Endothelial cell of umbilical vein (primary cell): ENCODE measurements at regions not wholly inside any gene's neighbourhood (a gene's known extent, or its start where the extent isn't known, plus 50 kb on each side); places are given as distances from the start of the nearest gene placed in this dataset.

Source experiments
- BruUV-seq: library from RNA; stranded (reverse); fragments of 400-500 nt; replicated peaks from 2 replicates; lab custom pipeline; 2021; lab: Mats Ljungman, UMichigan
- CTCF ChIA-PET: fragments of 300-600, 350-600 bp; sonication (Branson Sonifier 250); formaldehyde crosslinking; loops from one replicate; lab custom pipeline; 2021; ENCODE audit warnings: antibody characterized with exemption, inconsistent platforms; lab: Charles Lee
- POLR2A ChIA-PET: fragments of 300-600, 350-600 bp; sonication (Branson Sonifier 250); formaldehyde crosslinking; loops from one replicate; lab custom pipeline; 2021; ENCODE audit warnings: antibody characterized with exemption, inconsistent platforms; lab: Charles Lee
- DNase-seq: peaks from one replicate; pipeline ENCODE4 v3.0.0-alpha.2; 2011; ENCODE audit warnings: low read depth, low spot score
- FAIRE-seq: peaks from 2 replicates; lab custom pipeline; 2011; peaks lifted over from hg19 to GRCh38; lab: Jason Lieb, UNC
- H2AFZ ChIP-seq: 2 replicates; pipeline ENCODE4 v1.6.0; 2012; ENCODE audit warnings: low read depth, low read length, control low read depth, inconsistent platforms
- H3K27ac ChIP-seq: 2 replicates; pipeline ENCODE4 v1.5.1; 2011; ENCODE audit warnings: low read depth, mild to moderate bottlenecking, control low read depth, low read length, moderate library complexity; ENCODE audit not compliant: insufficient read depth
- H3K27me3 ChIP-seq, 2 experiments: 2 replicates each; pipeline versions ENCODE4 v1.6.0 to v1.6.1; 2011; ENCODE audit warnings: low read length in 2 of 2, mixed read lengths in 1 of 2; ENCODE audit not compliant: control insufficient read depth in 2 of 2, insufficient read depth in 2 of 2
- H3K36me3 ChIP-seq, 2 experiments: 2 replicates in 1 of 2; 3 replicates in 1 of 2; pipeline ENCODE4 v1.5.1; 2011; ENCODE audit warnings: low read length in 2 of 2, mild to moderate bottlenecking in 1 of 2, moderate library complexity in 1 of 2; ENCODE audit not compliant: control insufficient read depth in 2 of 2, insufficient read depth in 2 of 2; ENCODE audit errors: extremely low read depth in 1 of 2
- H3K4me1 ChIP-seq: 3 replicates; pipeline ENCODE4 v1.5.1; 2011; ENCODE audit warnings: mild to moderate bottlenecking, low read length; ENCODE audit not compliant: control insufficient read depth, insufficient read depth; ENCODE audit errors: extremely low read depth
- H3K4me2 ChIP-seq: 2 replicates; pipeline ENCODE4 v1.6.1; 2011; ENCODE audit warnings: low read length, control low read depth, mixed read lengths; ENCODE audit not compliant: insufficient read depth
- H3K4me3 ChIP-seq, 3 experiments: fragments of 200-600 bp in 1 of 3; sonication (generic), shearing (Covaris generic) in 1 of 3; replicated peaks in 1 of 3; 2 replicates each; pipeline ENCODE4 v1.5.1; 2011 to 2016; ENCODE audit warnings: control low read depth in 3 of 3, low read length in 3 of 3, mild to moderate bottlenecking in 2 of 3, inconsistent platforms in 1 of 3, low read depth in 1 of 3, moderate library complexity in 1 of 3; ENCODE audit not compliant: insufficient read depth in 1 of 3
- H3K79me2 ChIP-seq: 2 replicates; pipeline ENCODE4 v1.6.0; 2012; ENCODE audit warnings: low read length, inconsistent platforms; ENCODE audit not compliant: control insufficient read depth, insufficient read depth
- H3K9ac ChIP-seq: replicated peaks from 2 replicates; pipeline ENCODE3; 2011; ENCODE audit warnings: low read length, control low read depth; ENCODE audit not compliant: insufficient read depth; ENCODE audit errors: extremely low read depth
- H3K9me1 ChIP-seq: replicated peaks from 3 replicates; pipeline ENCODE4 v1.6.0; 2011; ENCODE audit warnings: mild to moderate bottlenecking, low read length; ENCODE audit not compliant: control insufficient read depth, insufficient read depth; ENCODE audit errors: extremely low read depth
- H3K9me3 ChIP-seq: replicated peaks from 2 replicates; pipeline ENCODE4 v1.5.1; 2012; ENCODE audit warnings: low read length, inconsistent platforms; ENCODE audit not compliant: control insufficient read depth, insufficient read depth
- H4K20me1 ChIP-seq: replicated peaks from 2 replicates; pipeline ENCODE3; 2011; ENCODE audit warnings: mild to moderate bottlenecking, low read length; ENCODE audit not compliant: control insufficient read depth, insufficient read depth; ENCODE audit errors: extremely low read depth
- EZH2 ChIP-seq: IDR thresholded peaks from 2 replicates; pipeline ENCODE4 v1.6.1; 2012; ENCODE audit warnings: borderline replicate concordance, low read depth, mild to moderate bottlenecking, moderate library complexity, low read length, inconsistent platforms; ENCODE audit not compliant: severe bottlenecking
- FOS ChIP-seq: IDR thresholded peaks from 2 replicates; pipeline ENCODE4 v1.6.1; 2011; ENCODE audit warnings: mild to moderate bottlenecking, low read length, moderate library complexity, borderline replicate concordance; ENCODE audit not compliant: insufficient read depth
- GATA2 ChIP-seq: IDR thresholded peaks from 2 replicates; pipeline ENCODE4 v1.7.0; 2011; ENCODE audit warnings: low read depth, mild to moderate bottlenecking, moderate library complexity, mixed read lengths, low read length; ENCODE audit not compliant: insufficient read length, insufficient read depth
- JUN ChIP-seq: IDR thresholded peaks from 2 replicates; pipeline ENCODE4 v1.6.1; 2011; ENCODE audit warnings: borderline replicate concordance, low read depth; ENCODE audit not compliant: insufficient read length, insufficient read depth
- MYC ChIP-seq: IDR thresholded peaks from one replicate; pipeline ENCODE4 v1.6.1; 2011; ENCODE audit warnings: mild to moderate bottlenecking, low read depth, low read length
- POLR2A ChIP-seq: IDR thresholded peaks from 2 replicates; pipeline ENCODE4 v1.6.1; 2012; ENCODE audit warnings: low read depth, mild to moderate bottlenecking, control low read depth, low read length
- POLR2AphosphoS5 ChIP-seq: IDR thresholded peaks from 2 replicates; pipeline ENCODE4 v1.6.1; 2012; ENCODE audit warnings: low read depth, mild to moderate bottlenecking, control low read depth, low read length, moderate library complexity; ENCODE audit not compliant: insufficient read depth
- dilution Hi-C: fragments of 300-500 bp; cut with MboI; formaldehyde crosslinking; loops from one replicate; pipeline ENCODE4 v1.15.0; 2019; ENCODE audit warnings: low sequenced_read_pairs; ENCODE audit not compliant: extremely low pct_ligation_motif_present
- intact Hi-C: fragments of 100-400 bp; cut with micrococcal nuclease; formaldehyde crosslinking; loops from one replicate; pipeline ENCODE4 v1.10.0; 2022
- TF ChIP-seq, protein P1 (sequence below): IDR thresholded peaks from 2 replicates; pipeline ENCODE4 v1.6.1; 2011; ENCODE audit not compliant: insufficient read depth, insufficient read length

DNA sequence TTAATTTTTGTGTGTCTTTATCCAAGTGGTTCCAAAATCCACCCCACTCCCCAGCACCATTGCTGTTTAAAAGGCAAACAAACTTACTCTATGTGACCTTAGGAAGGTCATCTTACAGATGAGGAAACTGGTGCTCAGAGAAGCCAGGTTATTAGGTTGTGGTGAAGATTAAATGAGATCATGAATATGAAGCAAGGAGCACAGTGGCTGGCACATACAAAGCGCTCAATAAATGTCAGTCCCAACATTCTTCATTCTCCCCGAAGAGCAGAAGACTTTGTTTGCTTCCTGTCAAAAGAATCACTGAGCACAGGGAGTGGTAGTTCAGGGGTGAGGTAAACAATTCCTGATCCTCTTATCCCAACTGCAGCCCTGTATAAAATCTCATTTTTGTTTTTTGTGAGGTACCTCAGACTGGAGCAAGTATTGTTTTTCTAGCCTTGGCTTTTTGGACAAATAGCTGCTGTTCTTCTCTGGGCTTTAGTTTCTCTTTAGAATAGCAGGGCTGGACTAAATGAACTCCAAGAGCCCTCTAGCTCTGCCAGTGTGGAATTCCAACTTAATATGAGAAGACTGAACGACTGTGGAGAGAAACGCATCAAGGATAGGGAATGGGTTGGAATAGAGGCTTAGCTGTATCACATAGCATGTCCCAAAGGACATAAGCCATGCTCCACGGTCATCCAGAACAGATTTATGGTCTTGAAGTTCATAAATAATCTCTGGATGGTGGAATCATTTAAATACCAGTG, 455.3 kb upstream of the USP24 start:
- intact Hi-C loops (no loop called here), dilution Hi-C loops (no loop called here)
- no TSS peak for BruUV-seq
- Histone ChIP-seq H2AFZ (no peak overlapping the region), H4K20me1 (no peaks in the 10 kb centered on the region), H3K27ac (no peak overlapping the region), H3K4me3 (no peak overlapping the region), H3K4me1 (no peaks in the 10 kb centered on the region), H3K79me2 (no peaks in the 10 kb centered on the region), H3K27me3 (no peaks in the 10 kb centered on the region), H3K4me2 (no peak overlapping the region), H3K9ac (no peak overlapping the region), H3K36me3 (no peaks in the 10 kb centered on the region), H3K9me3 (no peaks in the 10 kb centered on the region), H3K9me1 (no peaks in the 10 kb centered on the region)
- no peak for FAIRE-seq
- TF ChIP-seq, protein P1, sequence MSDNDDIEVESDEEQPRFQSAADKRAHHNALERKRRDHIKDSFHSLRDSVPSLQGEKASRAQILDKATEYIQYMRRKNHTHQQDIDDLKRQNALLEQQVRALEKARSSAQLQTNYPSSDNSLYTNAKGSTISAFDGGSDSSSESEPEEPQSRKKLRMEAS = no peak
- no peak for TF ChIP-seq POLR2A
- no peak for TF ChIP-seq GATA2
- TF ChIP-seq FOS = no peak
- no peak for TF ChIP-seq EZH2
- no peak for TF ChIP-seq MYC
- no peak for TF ChIP-seq JUN
- TF ChIP-seq POLR2AphosphoS5 = no peak
- no peak for DNase-seq
- POLR2A ChIA-PET = no interaction called here
- CTCF ChIA-PET = interaction anchor here (1.1 to 1.2 kb wide), 2 partner anchors 8 to 292 kb away, joined by 3 to 4 read pairs; no protein-coding TSS in a partner anchor
